ENCODE measurements at regions not wholly inside any gene's neighbourhood (a gene's known extent, or its start where the extent isn't known, plus 50 kb on each side); places are given as distances from the start of the nearest gene placed in this dataset.

- DNase-seq = no peak
These were observed 137.3 kb upstream of the FRMD4A start for GRCh38 chr10:14468023-14468441.

GRCh38 chr10:14466257-14466656 is 135.5 kb upstream of the FRMD4A start:
- DNase-seq = no peak

DNA sequence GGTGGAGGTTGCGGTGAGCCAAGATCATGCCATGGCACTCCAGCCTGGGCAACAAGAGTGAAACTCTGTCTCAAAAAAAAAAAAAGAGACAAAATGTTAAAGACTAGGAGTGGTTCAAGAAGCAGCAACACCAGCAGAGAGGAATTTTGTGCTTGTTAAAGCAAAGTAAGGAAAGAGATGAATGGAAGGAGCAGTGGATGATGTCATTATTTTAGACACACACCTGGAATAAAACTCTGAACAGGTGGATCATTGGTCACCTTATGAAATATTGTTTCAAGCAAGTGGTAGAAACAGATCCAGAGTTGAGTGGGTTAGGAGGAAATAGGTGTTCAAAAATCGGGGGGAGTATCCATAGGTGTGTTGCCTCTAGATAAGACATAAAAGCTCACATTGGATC is 129.7 kb upstream of the FRMD4A start:
- no peak for DNase-seq

DNA sequence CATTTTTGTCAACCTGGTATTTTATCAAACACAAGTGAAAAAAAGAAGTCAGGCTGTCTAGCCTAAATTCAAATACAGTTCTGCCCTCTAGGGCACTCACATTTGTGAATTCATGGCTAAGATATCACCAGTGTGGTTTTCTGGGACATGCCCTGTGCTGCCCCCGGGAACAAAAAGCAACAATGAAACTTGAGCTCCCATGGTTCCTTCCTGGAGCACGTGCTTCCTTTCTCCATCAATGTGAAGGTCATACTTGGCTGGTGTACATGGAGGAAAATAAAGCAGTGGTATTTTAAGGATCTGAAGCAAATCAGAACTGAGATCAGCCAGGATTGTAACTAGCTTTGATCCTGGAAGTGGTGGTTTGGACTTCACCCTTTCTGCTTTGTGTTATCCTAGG is 128.9 kb upstream of the FRMD4A start:
- no peak for DNase-seq

- DNase-seq = no peak
These were observed 126.1 kb upstream of the FRMD4A start for GRCh38 chr10:14456870-14457266.

DNA sequence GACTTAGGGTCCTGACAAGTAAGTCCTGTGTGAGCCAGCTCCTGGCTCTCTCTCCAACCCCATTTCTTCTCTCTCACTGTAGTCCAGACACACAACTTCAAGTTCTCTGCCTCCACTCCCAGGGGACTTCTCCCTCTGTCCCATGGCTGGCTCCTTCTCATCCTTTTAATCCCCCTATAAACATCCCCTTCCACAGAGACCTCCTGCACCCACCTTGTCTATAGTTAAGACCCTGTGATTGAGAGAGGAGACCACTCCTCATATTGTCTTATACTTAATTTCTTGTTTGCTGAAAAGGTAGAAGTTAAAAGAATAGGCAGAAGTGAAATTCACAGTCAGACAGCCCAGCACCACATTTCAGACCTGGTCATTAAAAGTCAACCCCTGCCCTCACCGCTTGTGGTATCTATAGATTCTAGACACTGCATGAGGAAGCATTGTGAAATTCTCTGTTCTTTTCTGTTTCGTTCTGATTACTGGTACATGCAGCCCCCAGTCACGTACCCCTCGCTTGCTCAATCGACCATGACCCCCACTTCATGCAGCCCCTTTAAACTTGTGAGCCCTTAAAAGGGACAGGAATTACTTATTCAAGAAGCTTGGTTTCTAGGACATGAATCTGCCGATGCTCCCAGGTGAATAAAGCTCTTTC is 125.6 kb upstream of the FRMD4A start:
- no peak for DNase-seq

GRCh38 chr10:14454629-14455028 is 123.9 kb upstream of the FRMD4A start:
- no peak for DNase-seq

- DNase-seq = no peak
These were observed 123.5 kb upstream of the FRMD4A start for GRCh38 chr10:14454206-14454605.

DNA sequence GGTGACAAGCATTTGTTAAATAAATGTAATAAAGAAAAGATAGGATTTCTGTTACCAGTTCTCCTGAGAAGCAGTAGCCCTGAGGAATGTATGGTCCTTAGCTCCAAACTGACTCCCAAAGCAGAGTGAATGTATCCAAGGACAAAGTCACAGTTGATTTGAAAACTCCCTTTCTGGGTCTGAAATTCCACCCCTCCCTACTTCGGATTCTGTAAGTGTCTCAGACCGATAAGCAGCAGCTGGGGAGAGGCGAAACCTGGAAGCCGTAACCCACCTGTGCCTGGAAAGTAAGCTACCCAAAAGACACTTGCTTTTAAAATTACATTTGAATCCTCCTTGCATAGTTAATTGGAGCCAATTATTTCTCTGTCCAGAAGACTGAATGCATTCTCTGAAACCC is 122.9 kb upstream of the FRMD4A start:
- DNase-seq = no peak

DNA sequence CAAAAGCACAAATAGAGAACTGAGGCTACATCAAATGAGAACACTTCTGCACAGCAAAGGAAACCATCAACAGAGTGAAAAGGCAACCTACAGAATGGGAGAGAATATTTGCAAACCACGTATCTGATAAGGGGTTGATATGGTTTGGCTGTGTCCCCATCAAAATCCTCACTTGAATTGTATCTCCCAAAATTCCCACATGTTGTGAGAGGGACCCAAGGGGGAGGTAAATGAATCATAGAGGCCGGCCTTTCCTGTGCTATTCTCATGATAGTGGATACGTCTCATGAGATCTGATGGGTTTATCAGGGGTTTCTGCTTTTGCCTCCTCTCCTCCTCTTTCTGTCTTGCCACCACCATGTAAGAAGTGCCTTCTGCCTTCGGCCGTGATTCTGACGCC is 120.6 kb upstream of the FRMD4A start:
- DNase-seq = no peak

GRCh38 chr10:14450041-14450491 is 119.3 kb upstream of the FRMD4A start:
- no peak for DNase-seq

DNA sequence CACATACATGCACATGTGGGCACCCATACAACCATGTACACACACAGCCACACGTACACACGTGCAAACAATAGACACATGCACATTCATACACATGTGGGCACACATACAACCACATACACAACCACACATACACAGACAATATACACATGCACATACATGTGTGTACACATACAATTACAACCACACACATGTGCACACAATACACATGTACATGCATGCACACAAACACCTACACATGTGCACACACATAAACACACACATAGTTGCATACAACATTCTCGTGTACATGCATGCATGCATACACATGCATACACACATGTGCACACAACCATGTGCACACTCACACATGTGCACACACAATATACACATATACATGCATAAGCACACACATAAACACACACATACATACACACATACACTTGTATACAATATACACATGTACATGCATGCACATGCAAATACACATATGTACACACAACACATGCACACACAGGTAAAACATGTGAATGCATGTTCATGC is 118.6 kb upstream of the FRMD4A start:
- DNase-seq = no peak

DNA sequence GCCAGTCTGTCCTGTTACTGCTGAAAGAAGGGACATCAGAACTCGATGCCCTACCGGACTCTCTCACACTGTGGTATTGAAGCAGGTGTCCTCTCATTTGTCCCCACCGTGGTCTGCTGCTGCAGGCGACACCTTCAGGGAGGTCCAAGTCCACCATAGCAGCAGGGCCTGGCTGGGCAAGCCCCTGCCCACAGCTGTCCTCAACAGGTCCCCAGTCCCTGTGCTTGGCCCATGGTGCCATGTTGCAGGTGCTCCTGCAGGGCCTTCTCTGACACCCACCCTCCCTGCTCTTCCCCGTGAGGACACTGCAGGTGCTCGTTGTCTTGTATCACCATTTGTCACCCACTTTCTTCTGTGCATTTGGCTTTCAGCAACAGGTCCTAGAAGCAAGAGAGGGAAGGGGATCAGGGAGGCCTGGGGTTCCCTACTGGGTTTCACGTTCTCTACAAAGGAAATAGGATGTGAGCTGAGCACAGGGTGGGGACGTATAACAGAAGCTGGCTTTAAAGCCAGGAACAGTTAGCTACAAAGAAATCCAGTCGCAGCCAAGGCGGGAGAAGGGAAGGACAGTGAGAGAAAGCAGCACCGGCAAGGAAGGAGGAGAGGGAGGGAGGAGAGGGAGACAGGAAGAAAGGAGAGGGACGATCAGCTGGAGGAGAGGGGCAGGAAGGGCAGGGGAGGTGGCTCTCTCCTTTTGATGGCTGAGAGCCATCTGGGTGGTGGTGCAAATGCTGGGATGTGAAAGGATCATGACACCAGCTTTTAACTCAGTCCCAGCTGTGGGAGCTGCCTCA is 117.7 kb upstream of the FRMD4A start:
- no peak for DNase-seq

- no peak for DNase-seq
These were observed 116.5 kb upstream of the FRMD4A start for GRCh38 chr10:14447094-14447839.

- DNase-seq = no peak
These were observed 108.9 kb upstream of the FRMD4A start for GRCh38 chr10:14439451-14440259.

DNA sequence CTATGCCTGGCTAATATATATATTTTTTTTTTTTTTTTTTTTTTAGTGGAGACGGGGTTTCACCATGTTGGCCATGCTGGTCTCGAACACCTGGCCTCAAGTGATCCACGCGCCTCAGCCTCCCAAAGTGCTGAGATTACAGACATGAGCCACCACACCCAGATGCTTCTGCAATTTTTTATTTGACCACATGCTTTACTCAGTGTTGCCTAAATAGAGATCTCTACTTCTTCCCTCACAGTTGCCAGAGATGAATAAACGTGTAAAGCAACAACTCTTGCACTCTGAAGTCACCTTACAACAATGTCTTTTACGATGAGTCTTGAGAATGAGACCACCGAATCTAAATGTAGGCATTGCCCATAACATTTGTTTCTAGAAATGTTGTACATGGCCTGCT is 107.9 kb upstream of the FRMD4A start:
- DNase-seq = no peak

- DNase-seq = no peak
These were observed 107.3 kb upstream of the FRMD4A start for GRCh38 chr10:14438057-14438456.

DNA sequence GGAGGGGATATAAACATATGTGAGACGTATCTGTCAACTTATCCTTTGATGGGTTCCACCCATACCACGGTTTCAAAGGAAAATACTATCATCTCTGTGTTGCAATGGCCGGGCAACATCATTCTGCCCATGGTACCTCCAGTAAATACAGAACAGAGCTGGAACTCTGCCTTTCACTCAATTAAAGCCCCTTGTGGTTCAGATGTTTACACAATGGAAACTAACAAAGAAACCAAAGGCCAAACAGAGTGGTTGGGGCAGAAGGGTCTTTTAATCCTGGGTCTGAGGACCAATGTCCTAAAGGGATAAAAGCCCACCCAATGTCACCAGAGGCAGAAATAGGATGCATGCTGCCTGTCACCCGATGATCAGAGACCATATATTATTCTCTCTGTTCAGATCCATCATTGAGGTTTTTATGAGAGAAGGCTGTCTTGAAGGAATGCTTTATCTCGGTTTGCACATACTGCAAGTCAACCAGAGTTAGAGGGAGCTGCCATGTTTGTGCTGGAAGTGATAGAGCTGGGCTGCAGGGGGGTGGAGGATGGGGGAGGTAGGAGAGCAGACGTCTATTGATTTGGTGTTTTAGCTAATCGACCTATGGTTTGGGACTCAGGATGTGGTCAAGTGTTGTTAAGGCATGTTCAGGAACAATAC is 105.4 kb upstream of the FRMD4A start:
- DNase-seq = no peak

DNA sequence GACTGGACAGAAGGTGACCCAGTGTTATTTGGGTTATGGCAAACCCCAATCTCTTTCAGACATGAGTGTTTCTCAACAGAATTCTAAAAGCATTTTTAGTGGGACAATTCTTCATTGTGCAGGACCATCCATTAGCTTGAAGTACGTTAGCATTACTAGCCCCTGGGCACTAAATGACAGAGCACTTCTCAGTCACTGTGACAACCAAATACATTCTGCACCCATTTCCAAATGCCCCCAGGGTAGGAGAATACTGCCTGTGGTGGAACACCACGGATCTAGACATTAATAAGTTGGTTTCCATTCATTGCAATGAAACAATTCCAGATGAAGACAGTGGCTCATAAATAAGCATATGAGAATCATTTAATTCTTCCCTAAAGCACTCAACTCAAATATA is 102.4 kb upstream of the FRMD4A start:
- no peak for DNase-seq

GRCh38 chr10:14431868-14432267 is 101.1 kb upstream of the FRMD4A start:
- DNase-seq = no peak

DNA sequence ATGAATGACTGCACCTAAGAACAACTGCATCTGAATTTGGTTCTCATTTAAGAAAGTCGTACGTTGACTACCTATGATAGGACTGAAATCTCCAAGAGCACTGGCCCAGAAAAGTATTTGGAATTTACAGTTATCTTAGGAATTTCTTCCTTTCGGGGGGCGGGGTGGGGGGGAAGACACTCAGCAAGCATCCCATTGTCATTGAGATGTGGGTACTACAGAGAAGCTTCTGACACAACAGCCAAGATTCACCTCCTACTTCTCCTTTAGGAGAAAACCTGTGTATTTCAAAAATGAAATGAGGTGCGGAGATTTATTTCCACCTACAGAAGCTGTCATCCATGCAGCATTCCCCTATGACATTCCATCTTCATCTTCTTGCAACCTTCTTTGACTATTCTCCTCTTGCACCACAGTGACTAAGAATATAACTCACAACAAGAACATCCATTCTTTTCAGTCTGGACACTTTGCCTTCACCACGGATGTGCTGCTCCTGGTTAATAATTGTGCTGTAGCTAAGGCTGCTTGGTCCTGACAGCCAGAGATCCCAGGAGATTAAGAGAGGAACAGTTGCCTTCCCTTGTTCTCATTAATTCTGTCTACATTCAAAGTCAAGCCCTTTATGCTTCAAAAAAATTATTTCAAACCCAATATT is 98.4 kb upstream of the FRMD4A start:
- DNase-seq = no peak

GRCh38 chr10:14425034-14425433 is 94.3 kb upstream of the FRMD4A start:
- no peak for DNase-seq

All from activated T-cell treated with anti-CD3 and anti-CD28 coated beads for 4 hours (primary cell).